ENCODE measurements at regions not wholly inside any gene's neighbourhood (a gene's known extent, or its start where the extent isn't known, plus 50 kb on each side); places are given as distances from the start of the nearest gene placed in this dataset.

- H3K27me3 ChIP-seq: peaks cover 0 to 8% (median 0%) of the 10 kb centered on the region in 7 donors
- H3K4me1 ChIP-seq: no peaks in the 10 kb centered on the region
- 90 to 100% methylated on average over 1 of the region's 1 CpG for WGBS, 2 donors
- H3K4me3 ChIP-seq: no peak overlapping the region
- intact Hi-C loops (cut with DNase I): no loop called here
- H3K9me3 ChIP-seq: no peaks in the 10 kb centered on the region
- TF ChIP-seq, protein P1, sequence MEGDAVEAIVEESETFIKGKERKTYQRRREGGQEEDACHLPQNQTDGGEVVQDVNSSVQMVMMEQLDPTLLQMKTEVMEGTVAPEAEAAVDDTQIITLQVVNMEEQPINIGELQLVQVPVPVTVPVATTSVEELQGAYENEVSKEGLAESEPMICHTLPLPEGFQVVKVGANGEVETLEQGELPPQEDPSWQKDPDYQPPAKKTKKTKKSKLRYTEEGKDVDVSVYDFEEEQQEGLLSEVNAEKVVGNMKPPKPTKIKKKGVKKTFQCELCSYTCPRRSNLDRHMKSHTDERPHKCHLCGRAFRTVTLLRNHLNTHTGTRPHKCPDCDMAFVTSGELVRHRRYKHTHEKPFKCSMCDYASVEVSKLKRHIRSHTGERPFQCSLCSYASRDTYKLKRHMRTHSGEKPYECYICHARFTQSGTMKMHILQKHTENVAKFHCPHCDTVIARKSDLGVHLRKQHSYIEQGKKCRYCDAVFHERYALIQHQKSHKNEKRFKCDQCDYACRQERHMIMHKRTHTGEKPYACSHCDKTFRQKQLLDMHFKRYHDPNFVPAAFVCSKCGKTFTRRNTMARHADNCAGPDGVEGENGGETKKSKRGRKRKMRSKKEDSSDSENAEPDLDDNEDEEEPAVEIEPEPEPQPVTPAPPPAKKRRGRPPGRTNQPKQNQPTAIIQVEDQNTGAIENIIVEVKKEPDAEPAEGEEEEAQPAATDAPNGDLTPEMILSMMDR (IDR thresholded peaks at IDR 0.05): no peak
- DNase-seq (no peak), ATAC-seq (no peak)
- H3K36me3 ChIP-seq: no peaks in the 10 kb centered on the region
- no peak overlapping the region for H3K27ac ChIP-seq
These were observed 410.4 kb upstream of the CDH5 start for GRCh38 chr16:65956100-65956499.

DNA sequence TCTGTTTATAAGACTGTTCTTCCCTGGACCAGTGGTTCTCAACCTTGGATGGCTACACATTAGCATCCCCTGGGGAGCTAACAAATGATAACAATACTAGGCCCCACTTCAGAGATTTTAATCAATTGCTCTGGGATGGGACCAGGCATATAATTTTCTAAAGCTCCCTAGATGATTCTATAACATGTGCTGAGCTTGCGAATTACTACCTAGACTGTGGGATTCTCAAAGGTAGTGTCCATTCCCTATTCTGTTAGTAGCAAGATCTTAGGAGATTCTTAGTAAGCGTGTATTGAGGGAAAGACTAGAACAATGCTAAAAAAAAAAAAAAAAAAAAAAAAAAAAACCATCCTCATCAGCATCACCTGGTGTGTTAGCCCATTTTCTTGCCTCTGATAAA, 412.0 kb upstream of the CDH5 start:
- ATAC-seq (no peak), DNase-seq (no peak)
- WGBS, 2 donors: 95 to 98% methylated on average over 2 of the region's 2 CpGs
- Histone ChIP-seq H3K27me3 (peaks cover 0 to 8% (median 0%) of the 10 kb centered on the region in 7 donors), H3K4me3 (no peak overlapping the region), H3K9me3 (no peaks in the 10 kb centered on the region), H3K27ac (no peak overlapping the region), H3K4me1 (no peaks in the 10 kb centered on the region), H3K36me3 (no peaks in the 10 kb centered on the region)
- intact Hi-C loops (cut with DNase I): no loop called here
- TF ChIP-seq, protein P1 (IDR thresholded peaks at IDR 0.05): no peak

- Histone ChIP-seq H3K4me1 (no peaks in the 10 kb centered on the region), H3K36me3 (no peaks in the 10 kb centered on the region), H3K27me3 (peaks cover 0 to 8% (median 0%) of the 10 kb centered on the region in 7 donors), H3K27ac (no peak overlapping the region), H3K4me3 (no peak overlapping the region), H3K9me3 (no peaks in the 10 kb centered on the region)
- ATAC-seq (no peak), DNase-seq (no peak)
- TF ChIP-seq, protein P1 (IDR thresholded peaks at IDR 0.05): no peak
- 68 to 81% methylated on average over 3 of the region's 3 CpGs for WGBS, 2 donors
- intact Hi-C loops (cut with DNase I): no loop called here
These were observed 416.3 kb upstream of the CDH5 start for GRCh38 chr16:65950211-65950610.

- H3K36me3 ChIP-seq: no peaks in the 10 kb centered on the region
- no peaks in the 10 kb centered on the region for H3K4me1 ChIP-seq
- intact Hi-C loops (cut with DNase I): no loop called here
- H3K27ac ChIP-seq: no peak overlapping the region
- peaks cover 0 to 8% (median 0%) of the 10 kb centered on the region in 7 donors for H3K27me3 ChIP-seq
- ATAC-seq (no peak), DNase-seq (no peak)
- TF ChIP-seq, protein P1 (IDR thresholded peaks at IDR 0.05): no peak
- no peaks in the 10 kb centered on the region for H3K9me3 ChIP-seq
- H3K4me3 ChIP-seq: no peak overlapping the region
- 96 to 97% methylated on average over 9 of the region's 9 CpGs for WGBS, 2 donors
These were observed 418.1 kb upstream of the CDH5 start for GRCh38 chr16:65948361-65948760.
